GM18519 (cell line): ENCODE measurements at regions not wholly inside any gene's neighbourhood (a gene's known extent, or its start where the extent isn't known, plus 50 kb on each side); places are given as distances from the start of the nearest gene placed in this dataset.
"Not testable (repeated sequence)": the region's sequence is repeated elsewhere in the genome, so short reads cannot be mapped to it uniquely, and the experiment has no call there.

Source experiments
- ATAC-seq: cut with Tn5 transposase; IDR thresholded peaks from one replicate; pipeline ENCODE4 v1.9.1; 2021; ENCODE audit warnings: mild to moderate bottlenecking, moderate library complexity; ENCODE audit not compliant: unreplicated experiment, low FRiP score

- not testable (repeated sequence) for ATAC-seq
Observed at GRCh38 chr14:105769061-105769730, 242.8 kb downstream of the TMEM121 start.

GRCh38 chr14:105770619-105771216 lies 244.3 kb downstream of the TMEM121 start:
- not testable (repeated sequence) for ATAC-seq

DNA sequence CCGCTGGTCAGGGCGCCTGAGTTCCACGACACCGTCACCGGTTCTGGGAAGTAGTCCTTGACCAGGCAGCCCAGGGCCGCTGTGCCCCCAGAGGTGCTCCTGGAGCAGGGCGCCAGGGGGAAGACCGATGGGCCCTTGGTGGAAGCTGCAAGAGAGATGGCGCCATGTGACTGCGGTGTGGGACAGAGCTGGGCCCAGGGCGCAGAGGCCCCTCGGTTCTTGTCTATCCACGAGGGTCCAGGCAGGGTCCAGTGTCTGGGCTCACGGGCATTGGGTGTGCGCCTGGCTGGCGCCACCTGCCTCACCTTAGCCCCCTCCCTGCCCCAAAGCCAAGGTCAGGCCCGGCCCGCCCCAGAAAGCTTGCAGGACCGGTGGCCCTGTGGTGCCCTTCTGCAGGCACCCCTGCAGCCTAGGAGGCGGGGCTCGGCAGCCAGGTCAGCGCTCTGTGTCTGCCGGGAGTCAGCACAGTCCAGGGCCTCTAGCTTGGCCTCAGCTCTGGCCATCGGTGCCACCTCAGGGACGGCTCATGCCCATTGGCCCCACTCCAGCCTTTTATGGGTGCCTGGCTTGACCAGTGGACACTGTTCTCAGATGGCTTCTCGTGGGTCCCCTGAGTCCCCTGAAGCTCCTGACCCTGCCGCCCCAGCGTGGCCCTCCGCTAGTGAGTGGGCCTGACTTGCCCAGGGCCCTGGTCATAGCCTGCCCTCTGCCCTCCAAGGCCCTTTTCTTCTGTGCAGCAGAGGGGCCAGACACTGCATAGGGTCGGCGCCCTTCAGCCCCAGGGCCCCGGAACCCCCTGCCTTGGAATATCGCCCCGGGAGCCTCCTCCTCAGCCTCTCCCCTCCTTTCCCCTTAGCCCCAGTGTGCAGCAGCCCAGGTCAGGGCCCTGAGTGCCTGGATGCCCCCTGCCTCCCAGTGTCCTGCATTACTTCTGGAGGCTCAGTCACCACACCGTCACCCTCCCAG lies 245.2 kb downstream of the TMEM121 start:
- ATAC-seq, result not testable (repeated sequence)

DNA sequence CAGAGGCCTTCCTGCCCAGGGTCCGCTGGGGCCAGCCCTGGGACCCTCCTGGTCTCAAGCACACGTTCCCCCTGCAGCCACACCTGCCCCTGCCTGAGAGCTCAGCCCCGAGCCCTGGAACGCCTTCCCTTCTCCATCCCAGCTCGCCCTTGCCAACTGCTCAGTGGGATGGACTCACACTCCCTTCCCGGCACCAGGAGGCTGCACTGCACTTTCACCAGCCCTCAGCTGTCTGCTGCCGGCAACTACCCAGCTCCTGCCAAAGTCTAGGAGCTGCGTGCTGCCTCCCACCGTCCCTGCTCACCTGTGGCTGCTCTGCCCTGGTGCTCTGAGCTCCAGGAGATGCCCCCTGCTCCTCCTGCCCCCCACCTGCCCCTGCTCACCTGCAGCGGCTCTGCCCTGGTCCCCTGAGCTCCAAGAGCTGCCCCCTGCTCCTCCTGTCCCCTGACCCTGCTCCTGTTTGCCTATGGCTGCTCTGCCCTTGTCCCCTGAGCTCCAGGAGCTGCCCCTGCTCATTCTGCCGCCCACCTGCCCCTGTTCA lies 246.4 kb downstream of the TMEM121 start:
- ATAC-seq, result not testable (repeated sequence)

DNA sequence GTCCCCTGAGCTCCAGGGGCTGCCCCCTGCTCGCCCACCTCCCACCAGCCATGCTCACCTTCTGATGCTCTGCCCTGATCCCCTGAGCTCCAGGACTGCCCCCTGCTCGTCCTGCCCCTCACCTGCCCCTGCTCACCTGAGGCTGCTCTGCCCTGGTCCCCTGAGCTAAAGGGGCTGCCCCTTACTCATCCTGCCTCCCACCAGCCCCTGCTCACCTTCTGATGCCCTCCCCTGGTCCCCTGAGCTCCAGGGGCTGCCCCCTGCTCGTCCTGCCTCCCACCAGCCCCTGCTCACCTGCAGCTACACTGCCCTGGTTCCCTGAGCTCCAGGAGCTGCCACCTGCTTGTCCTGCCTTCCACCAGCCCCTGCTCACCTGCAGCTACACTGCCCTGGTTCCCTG lies 247.2 kb downstream of the TMEM121 start:
- no peak for ATAC-seq

- no peak for ATAC-seq
Observed at GRCh38 chr14:105774001-105774400, 247.6 kb downstream of the TMEM121 start.

DNA sequence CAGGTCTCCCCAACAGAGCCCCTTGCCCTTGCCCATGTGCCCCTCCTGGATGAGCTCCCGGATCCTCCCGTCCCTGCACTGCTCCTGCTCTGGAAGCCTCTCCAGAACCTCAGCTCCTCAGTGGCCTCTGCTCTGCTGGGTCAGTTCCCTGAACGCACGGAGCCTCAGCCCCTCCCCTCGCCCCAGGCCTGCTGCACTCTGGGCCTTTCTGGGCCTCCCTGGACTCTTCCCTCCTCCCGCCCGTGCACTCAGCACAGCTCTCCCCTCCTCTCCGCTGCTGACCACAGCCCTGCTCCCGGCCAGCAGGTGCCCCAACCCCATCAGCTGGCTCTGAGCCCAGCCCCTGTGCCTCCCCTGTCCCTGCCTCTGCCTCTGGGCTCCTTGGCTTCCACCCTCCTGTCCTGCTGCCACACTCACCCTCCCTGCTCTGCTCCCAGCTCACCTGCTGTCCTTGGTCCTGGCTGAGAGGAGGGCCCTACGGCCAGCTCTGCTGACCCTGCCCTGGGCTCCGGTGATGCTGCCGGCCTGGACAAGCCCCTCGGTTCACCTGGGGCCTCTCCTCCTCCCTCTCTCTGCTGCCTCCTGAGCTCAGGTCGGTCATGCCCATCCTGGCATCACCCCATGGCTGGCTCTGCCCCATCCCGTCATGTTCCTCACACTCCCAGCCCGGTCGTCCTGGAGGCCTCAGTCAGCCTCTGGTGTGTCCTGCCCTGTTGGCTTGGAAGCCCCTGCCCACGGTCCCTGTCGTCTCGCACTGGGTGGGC lies 248.4 kb downstream of the TMEM121 start:
- not testable (repeated sequence) for ATAC-seq

DNA sequence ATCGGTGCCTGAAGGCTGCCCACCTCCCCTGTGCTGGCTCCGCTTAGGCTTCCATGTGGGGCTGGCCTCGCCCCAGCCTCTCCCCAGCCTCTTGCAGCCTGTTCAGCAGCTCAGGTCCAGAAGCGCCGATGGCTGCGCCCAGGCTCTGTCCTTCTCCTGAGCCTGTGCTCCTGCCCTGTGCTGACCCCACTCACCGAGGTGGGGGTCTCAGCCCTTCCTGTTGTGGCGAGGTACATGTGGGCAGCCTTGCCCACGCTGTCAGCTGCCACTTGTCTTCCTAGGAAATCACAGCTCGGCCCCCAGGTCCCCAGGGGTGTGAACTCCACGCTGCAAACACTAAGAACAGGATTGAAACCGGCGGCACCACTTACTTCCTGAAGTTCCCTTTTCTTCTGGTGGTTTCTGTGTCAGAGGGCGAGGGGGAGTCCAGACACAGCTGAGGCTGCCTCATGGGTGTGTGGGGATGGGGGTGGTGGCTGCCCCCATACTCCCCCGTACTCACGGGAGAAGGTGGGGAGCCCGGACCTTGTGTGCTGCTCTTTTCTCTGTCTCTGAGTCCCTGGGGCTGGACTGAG lies 249.1 kb downstream of the TMEM121 start:
- ATAC-seq, result not testable (repeated sequence)

DNA sequence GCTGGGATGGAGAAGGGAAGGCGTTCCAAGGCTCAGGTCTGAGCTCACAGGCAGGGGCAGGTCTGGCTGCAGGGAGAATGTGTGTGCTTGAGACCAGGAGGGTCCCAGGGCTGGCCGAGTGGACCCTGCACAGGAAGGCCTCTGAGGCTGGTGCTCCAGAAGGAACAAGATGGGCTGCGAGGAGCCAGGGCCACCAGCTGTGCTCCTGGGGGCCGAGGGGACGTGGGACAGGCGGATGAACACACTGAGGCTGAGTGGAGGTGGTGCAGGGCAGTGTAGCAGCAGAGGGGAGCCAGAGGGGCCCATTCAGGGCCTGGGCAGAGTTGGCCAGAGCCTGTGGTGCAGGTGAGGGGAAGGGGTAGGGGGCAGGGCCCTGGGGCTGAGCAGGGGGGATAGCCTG lies 249.7 kb downstream of the TMEM121 start:
- not testable (repeated sequence) for ATAC-seq

GRCh38 chr14:105776924-105777323 lies 250.5 kb downstream of the TMEM121 start:
- ATAC-seq, result no peak

GRCh38 chr14:105783707-105784106 lies 257.3 kb downstream of the TMEM121 start:
- no peak for ATAC-seq

- no peak for ATAC-seq
Observed at GRCh38 chr14:105793836-105794235, 267.5 kb downstream of the TMEM121 start.

GRCh38 chr14:105797546-105797945 lies 271.2 kb downstream of the TMEM121 start:
- no peak for ATAC-seq

DNA sequence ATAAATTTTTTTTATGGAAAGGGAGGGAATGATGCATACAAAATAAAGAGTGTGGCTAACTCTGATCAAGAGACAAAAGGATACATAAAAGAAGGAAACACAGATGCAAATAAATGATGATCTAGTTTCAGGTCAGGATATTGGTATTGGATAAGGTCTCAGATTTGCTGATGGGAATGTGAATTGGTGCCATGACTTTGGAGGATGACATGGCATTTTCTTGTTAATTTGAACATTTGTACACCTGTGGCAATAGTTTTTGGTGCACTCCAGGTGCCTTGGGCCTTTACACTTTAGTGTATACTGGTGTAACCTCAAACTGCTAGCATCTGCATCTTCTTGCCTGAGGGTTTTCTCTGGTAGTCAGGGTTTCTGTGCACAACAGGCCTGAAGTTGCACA lies 279.3 kb downstream of the TMEM121 start:
- no peak for ATAC-seq

DNA sequence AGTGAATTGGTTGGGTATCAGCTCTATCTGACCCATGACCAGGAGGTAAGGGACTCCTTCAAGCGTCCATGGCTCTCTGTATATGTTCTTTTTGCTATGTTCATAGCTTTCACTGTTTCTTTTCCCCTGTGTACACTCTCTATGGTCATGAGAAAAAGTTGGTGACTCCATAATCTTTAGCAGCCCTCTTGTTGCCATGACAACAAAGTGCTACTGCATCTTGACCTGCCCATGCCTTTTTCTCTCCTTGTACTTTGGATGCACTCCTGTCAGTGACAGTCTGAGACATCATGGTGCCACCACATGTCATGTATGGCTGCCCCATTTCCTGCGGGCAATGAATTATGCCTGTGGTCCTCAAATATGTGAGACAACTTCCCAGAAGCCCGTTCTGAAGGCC lies 280.2 kb downstream of the TMEM121 start:
- ATAC-seq, result no peak

- ATAC-seq, result no peak
Observed at GRCh38 chr14:105817971-105818711, 291.8 kb downstream of the TMEM121 start.

DNA sequence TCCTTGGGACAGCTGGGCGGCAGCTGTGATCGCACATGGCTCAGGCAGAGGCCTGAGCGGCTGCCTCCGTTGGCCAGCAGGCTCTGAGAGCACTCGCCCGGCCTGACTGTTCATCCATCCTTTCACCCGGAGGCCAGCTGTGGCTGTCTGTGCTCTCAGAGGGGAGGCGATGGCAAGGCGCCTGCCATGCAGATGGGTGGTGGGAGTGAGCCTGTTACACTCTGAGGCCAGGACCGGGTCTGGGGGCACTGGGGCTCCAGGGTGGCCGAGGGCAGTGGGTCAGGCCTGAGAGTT lies 292.3 kb downstream of the TMEM121 start:
- no peak for ATAC-seq

DNA sequence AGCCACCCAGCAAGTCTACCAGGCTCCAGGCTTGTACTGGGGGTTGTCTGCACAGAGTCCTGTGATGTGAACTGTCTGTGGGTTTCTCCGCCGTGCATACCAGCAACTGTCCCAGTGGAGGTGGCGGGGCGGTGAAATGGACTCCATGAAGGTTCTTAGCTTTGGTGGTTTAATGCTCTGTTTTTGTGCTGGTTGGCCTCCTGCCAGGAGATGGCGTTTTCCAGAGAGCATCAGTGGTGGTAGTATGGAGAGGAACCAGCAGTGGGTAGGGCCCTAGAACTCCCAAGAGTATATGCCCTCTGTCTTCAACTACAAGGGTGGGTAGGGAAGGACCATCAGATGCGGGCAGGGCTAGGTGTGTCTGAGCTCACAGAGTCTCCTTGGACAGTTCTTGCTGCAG lies 303.8 kb downstream of the TMEM121 start:
- no peak for ATAC-seq

- no peak for ATAC-seq
Observed at GRCh38 chr14:105836160-105836559, 309.8 kb downstream of the TMEM121 start.
